ENCODE measurements at regions not wholly inside any gene's neighbourhood (a gene's known extent, or its start where the extent isn't known, plus 50 kb on each side); places are given as distances from the start of the nearest gene placed in this dataset.

DNA sequence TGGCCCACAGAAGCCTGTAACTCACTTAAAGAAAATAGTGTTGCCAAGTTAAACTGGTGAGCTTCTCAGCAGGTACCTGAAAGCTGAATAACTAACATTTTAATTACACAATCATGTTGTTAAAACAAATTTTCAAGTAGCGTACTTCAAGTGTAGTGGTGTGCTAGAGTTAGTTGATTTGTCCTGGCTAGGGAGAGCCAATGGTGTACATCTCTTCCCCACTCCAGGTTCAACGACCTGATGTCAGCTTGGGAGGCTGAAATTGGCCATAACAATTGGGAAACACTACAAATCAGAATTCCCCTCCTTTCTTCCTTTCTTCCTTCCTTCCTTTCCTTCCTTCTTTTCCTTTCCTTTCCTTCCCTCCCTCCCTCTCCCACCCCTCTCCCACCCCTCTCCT, 295.3 kb upstream of the SLC24A2 start:
- no peak for TF ChIP-seq POLR2AphosphoS5 (IDR thresholded peaks at IDR 0.05; ENCODE audit: low read depth, low read length)
- TF ChIP-seq TAF1 (IDR thresholded peaks at IDR 0.05; ENCODE audit: low read depth, low read length) = no peak
- no peak for TF ChIP-seq POLR2A (IDR thresholded peaks at IDR 0.05; ENCODE audit: low read depth, low read length)
- TF ChIP-seq SPI1 (IDR thresholded peaks at IDR 0.05; ENCODE audit: low read depth, low read length) = no peak

Measured in GM12891 (cell line).